Neural cell (in vitro differentiated cells): ENCODE measurements at regions not wholly inside any gene's neighbourhood (a gene's known extent, or its start where the extent isn't known, plus 50 kb on each side); places are given as distances from the start of the nearest gene placed in this dataset.

Experiments
- CTCF ChIP-seq: fragments of 450-650 bp; IDR thresholded peaks from 2 replicates; pipeline ENCODE4 v1.5.1; 2014; ENCODE audit warnings: antibody characterized with exemption, mild to moderate bottlenecking, moderate library complexity; ENCODE audit not compliant: poor library complexity, severe bottlenecking
- EP300 ChIP-seq: fragments of 450-650 bp; conservative IDR thresholded peaks from 2 replicates; pipeline ENCODE4 v1.6.1; 2014; ENCODE audit warnings: antibody characterized with exemption, mild to moderate bottlenecking, moderate library complexity; ENCODE audit not compliant: poor library complexity, severe bottlenecking
- EZH2 ChIP-seq: fragments of 200-600, 300-800 bp; shearing (Covaris generic), sonication (generic); IDR thresholded peaks from 2 replicates; pipeline ENCODE4 v1.6.1; 2014; ENCODE audit warnings: antibody characterized with exemption, low read length, borderline replicate concordance, mild to moderate bottlenecking; ENCODE audit not compliant: insufficient read depth, poor library complexity, severe bottlenecking
- POLR2AphosphoS5 ChIP-seq: IDR thresholded peaks from 2 replicates; pipeline ENCODE4 v1.6.1; 2012
- RAD21 ChIP-seq: fragments of 450-650 bp; conservative IDR thresholded peaks from 2 replicates; pipeline ENCODE4 v1.6.1; 2014; ENCODE audit warnings: antibody characterized with exemption, mild to moderate bottlenecking, moderate library complexity
- REST ChIP-seq: IDR thresholded peaks from 2 replicates; pipeline ENCODE4 v1.6.1; 2012; ENCODE audit warnings: borderline replicate concordance
- SMC3 ChIP-seq: fragments of 450-650 bp; conservative IDR thresholded peaks from 2 replicates; pipeline ENCODE4 v1.6.1; 2014; ENCODE audit warnings: antibody characterized with exemption, mild to moderate bottlenecking, moderate library complexity; ENCODE audit not compliant: poor library complexity
- TAF1 ChIP-seq: IDR thresholded peaks from 2 replicates; pipeline ENCODE4 v1.6.1; 2012; ENCODE audit warnings: low read depth

GRCh38 chr15:96086164-96086563 lies 244.3 kb upstream of the NR2F2 start:
- TF ChIP-seq CTCF, result no peak
- no peak for TF ChIP-seq EP300
- TF ChIP-seq SMC3, result no peak
- no peak for TF ChIP-seq TAF1
- no peak for TF ChIP-seq EZH2
- TF ChIP-seq REST, result no peak
- no peak for TF ChIP-seq POLR2AphosphoS5
- TF ChIP-seq RAD21, result no peak
